GM21360 (cell line): ENCODE measurements at regions not wholly inside any gene's neighbourhood (a gene's known extent, or its start where the extent isn't known, plus 50 kb on each side); places are given as distances from the start of the nearest gene placed in this dataset.

Experiments
- ATAC-seq: cut with Tn5 transposase; IDR thresholded peaks from one replicate; pipeline ENCODE4 v1.9.1; 2021; ENCODE audit warnings: mild to moderate bottlenecking, moderate library complexity; ENCODE audit not compliant: unreplicated experiment

- ATAC-seq = no peak
Observed at GRCh38 chr14:38103542-38104225, 104.0 kb upstream of the SSTR1 start.

- no peak for ATAC-seq
Observed at GRCh38 chr14:38105106-38105702, 102.5 kb upstream of the SSTR1 start.

- no peak for ATAC-seq
Observed at GRCh38 chr14:38107216-38107631, 100.5 kb upstream of the SSTR1 start.

- ATAC-seq = no peak
Observed at GRCh38 chr14:38108681-38109080, 99.0 kb upstream of the SSTR1 start.

GRCh38 chr14:38110258-38110657 is 97.4 kb upstream of the SSTR1 start:
- no peak for ATAC-seq

GRCh38 chr14:38111046-38111445 is 96.7 kb upstream of the SSTR1 start:
- ATAC-seq = no peak

- no peak for ATAC-seq
Observed at GRCh38 chr14:38113546-38113945, 94.2 kb upstream of the SSTR1 start.

- ATAC-seq = no peak
Observed at GRCh38 chr14:38116895-38117294, 90.8 kb upstream of the SSTR1 start.

- ATAC-seq = no peak
Observed at GRCh38 chr14:38120109-38120508, 87.6 kb upstream of the SSTR1 start.

- ATAC-seq = no peak
Observed at GRCh38 chr14:38121320-38122020, 86.2 kb upstream of the SSTR1 start.

- no peak for ATAC-seq
Observed at GRCh38 chr14:38122241-38122640, 85.5 kb upstream of the SSTR1 start.

GRCh38 chr14:38124506-38124905 is 83.2 kb upstream of the SSTR1 start:
- ATAC-seq = no peak

GRCh38 chr14:38125481-38126037 is 82.1 kb upstream of the SSTR1 start:
- no peak for ATAC-seq

GRCh38 chr14:38127356-38127755 is 80.3 kb upstream of the SSTR1 start:
- no peak for ATAC-seq

- ATAC-seq = no peak
Observed at GRCh38 chr14:38127784-38128183, 79.9 kb upstream of the SSTR1 start.

GRCh38 chr14:38128640-38129039 is 79.1 kb upstream of the SSTR1 start:
- ATAC-seq = no peak

- no peak for ATAC-seq
Observed at GRCh38 chr14:38129192-38129591, 78.5 kb upstream of the SSTR1 start.

- ATAC-seq = no peak
Observed at GRCh38 chr14:38129705-38130104, 78.0 kb upstream of the SSTR1 start.

GRCh38 chr14:38134416-38135030 is 73.2 kb upstream of the SSTR1 start:
- no peak for ATAC-seq

- ATAC-seq = no peak
Observed at GRCh38 chr14:38135106-38135867, 72.4 kb upstream of the SSTR1 start.

- no peak for ATAC-seq
Observed at GRCh38 chr14:38137005-38137404, 70.7 kb upstream of the SSTR1 start.
